ENCODE measurements at regions not wholly inside any gene's neighbourhood (a gene's known extent, or its start where the extent isn't known, plus 50 kb on each side); places are given as distances from the start of the nearest gene placed in this dataset.

- Histone ChIP-seq H3K14ac (ENCODE audit: insufficient read depth, low read length) (no peak overlapping the region), H3K23ac (ENCODE audit: insufficient read length, low read depth, low read length) (no peak overlapping the region), H3K27ac (ENCODE audit: insufficient read length, low read depth, low read length) (no peak overlapping the region), H3K4me1 (ENCODE audit: insufficient read depth, low read length) (no peaks in the 10 kb centered on the region), H3K56ac (ENCODE audit: insufficient read length, low read depth, low read length) (no peak overlapping the region), H3K27me3 (ENCODE audit: insufficient read depth, low read length) (no peaks in the 10 kb centered on the region), H3K9ac (ENCODE audit: extremely low read depth, insufficient read length, low read length) (no peak overlapping the region), H2AK5ac (ENCODE audit: insufficient read length, low read length) (no peak overlapping the region), H2AFZ (ENCODE audit: low read length) (no peak overlapping the region), H3K79me2 (ENCODE audit: insufficient read depth, low read length) (no peaks in the 10 kb centered on the region), H4K5ac (ENCODE audit: insufficient read length, low read depth, low read length) (no peak overlapping the region), H3T11ph (ENCODE audit: low read length) (no peak overlapping the region), H4K20me1 (ENCODE audit: control insufficient read depth, insufficient read depth, insufficient read length) (no peaks in the 10 kb centered on the region), H3K18ac (ENCODE audit: insufficient read length, low read depth, low read length) (no peak overlapping the region), H3K79me1 (ENCODE audit: insufficient read depth, low read depth, low read length, poor library complexity, severe bottlenecking) (no peaks in the 10 kb centered on the region), H4K8ac (replicated peaks; ENCODE audit: insufficient read length, low read depth, low read length) (no peak overlapping the region), H2BK20ac (ENCODE audit: low read depth, low read length, poor library complexity, severe bottlenecking) (no peak overlapping the region), H3K4ac (ENCODE audit: low read depth, low read length) (no peak overlapping the region), H2BK15ac (ENCODE audit: low read depth, low read length) (no peak overlapping the region), H2BK5ac (ENCODE audit: insufficient read length, low read length) (no peak overlapping the region), H2BK12ac (ENCODE audit: insufficient read length, low read depth, low read length) (no peak overlapping the region), H3K4me2 (ENCODE audit: insufficient read depth, insufficient read length, low read length) (no peak overlapping the region), H2BK120ac (ENCODE audit: low read depth, low read length, poor library complexity, severe bottlenecking) (no peak overlapping the region), H3K23me2 (ENCODE audit: insufficient read length, low read depth, low read length, poor library complexity, severe bottlenecking) (no peaks in the 10 kb centered on the region), H3K9me3 (ENCODE audit: control insufficient read depth, low read depth, low read length) (no peaks in the 10 kb centered on the region), H4K91ac (ENCODE audit: insufficient read length, low read depth, low read length) (no peak overlapping the region)
- Mint-ChIP-seq H3K9me3 (no peaks in the 10 kb centered on the region), H3K36me3 (ENCODE audit: insufficient read depth in 1 of 3, low read depth in 3 of 3) (no peaks in the 10 kb centered on the region), H3K4me3 (no peak overlapping the region), H3K4me1 (no peaks in the 10 kb centered on the region), H3K27me3 (ENCODE audit: low read depth) (no peaks in the 10 kb centered on the region), H3K27ac (no peak overlapping the region)
- no peak for DNase-seq
- TF ChIP-seq CTCF (conservative IDR thresholded peaks at IDR 0.05), result no peak
- no CpG with 5 or more reads among the region's 1 CpG for WGBS (ENCODE audit: extremely low coverage, insufficient read length, low lambda C conversion rate)
Measured at GRCh38 chr3:22671848-22672247, 531.3 kb upstream of the UBE2E2 start.
